Embryonic facial prominence (tissue), 1 donor: ENCODE measurements at regions not wholly inside any gene's neighbourhood (a gene's known extent, or its start where the extent isn't known, plus 50 kb on each side); places are given as distances from the start of the nearest gene placed in this dataset.
"Not testable (repeated sequence)": the region's sequence is repeated elsewhere in the genome, so short reads cannot be mapped to it uniquely, and the experiment has no call there.

Source experiments
- DNase-seq: peaks from one replicate; pipeline ENCODE4 v3.0.0-alpha.2; 2016; ENCODE audit errors: extremely low spot score

DNA sequence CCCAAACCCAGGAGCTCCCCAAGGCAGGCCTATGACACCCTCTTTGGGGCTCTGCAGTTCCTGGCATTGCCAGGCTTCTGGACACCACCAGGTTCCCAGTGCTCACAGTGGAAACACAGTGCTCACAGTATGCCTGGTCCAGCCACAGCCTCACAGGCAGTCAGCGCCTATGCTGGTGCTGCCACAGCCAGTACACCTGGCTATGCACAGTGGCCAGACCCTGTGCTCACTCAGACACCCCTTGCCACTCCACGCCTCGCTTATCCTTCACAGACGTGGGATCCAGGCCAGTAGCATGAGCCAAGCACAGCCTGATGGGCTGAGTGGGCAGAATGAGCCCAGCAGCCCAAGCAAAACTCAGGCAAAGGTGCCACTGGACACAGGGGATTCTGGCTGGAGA, 579.2 kb upstream of the ADGRL2 start:
- DNase-seq = no peak

- no peak for DNase-seq
These were observed 580.1 kb upstream of the ADGRL2 start for GRCh38 chr1:81220614-81221071.

DNA sequence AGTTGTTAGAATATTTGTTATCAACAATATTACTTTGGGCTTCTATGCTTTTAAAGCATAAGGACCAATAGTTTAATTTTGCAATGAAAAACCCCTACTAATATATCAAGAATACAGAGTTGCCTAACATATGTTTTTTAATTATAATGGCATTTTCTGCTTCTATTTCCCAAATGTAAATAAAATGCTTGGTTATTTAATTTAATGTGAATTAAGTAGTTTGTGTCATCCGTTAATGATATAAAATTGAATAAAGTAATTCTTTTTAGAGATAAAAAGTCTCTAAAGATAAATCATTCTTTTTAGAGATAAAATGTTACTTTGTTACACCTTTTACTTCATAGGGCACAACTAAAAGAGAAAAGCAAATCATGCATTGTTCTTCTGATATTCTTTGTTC, 583.7 kb upstream of the ADGRL2 start:
- no peak for DNase-seq

- no peak for DNase-seq
These were observed 587.5 kb upstream of the ADGRL2 start for GRCh38 chr1:81213279-81213678.

GRCh38 chr1:81209461-81209860, 591.3 kb upstream of the ADGRL2 start:
- DNase-seq = no peak

- DNase-seq = no peak
These were observed 592.3 kb upstream of the ADGRL2 start for GRCh38 chr1:81208441-81208840.

DNA sequence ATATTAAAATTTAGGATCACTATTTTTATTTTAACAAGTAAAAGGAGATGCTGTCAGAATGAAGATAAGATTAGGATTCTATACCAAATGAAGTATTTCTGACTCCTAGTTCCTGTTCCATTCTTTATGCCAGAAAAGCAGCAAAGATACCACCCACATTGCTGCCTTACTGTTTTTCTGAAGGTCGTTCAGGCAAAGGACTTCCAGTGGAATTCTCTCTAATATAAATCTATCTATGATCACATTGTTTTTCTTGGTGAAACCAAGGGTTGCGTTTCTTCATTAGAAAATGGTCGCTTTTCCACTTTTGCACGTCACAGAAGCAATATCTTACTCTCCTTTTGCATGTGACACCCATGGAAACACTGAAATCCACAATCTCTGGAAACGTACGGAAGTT, 594.8 kb upstream of the ADGRL2 start:
- no peak for DNase-seq

- DNase-seq = no peak
These were observed 599.0 kb upstream of the ADGRL2 start for GRCh38 chr1:81201779-81202178.

GRCh38 chr1:81197591-81197990, 603.1 kb upstream of the ADGRL2 start:
- no peak for DNase-seq

DNA sequence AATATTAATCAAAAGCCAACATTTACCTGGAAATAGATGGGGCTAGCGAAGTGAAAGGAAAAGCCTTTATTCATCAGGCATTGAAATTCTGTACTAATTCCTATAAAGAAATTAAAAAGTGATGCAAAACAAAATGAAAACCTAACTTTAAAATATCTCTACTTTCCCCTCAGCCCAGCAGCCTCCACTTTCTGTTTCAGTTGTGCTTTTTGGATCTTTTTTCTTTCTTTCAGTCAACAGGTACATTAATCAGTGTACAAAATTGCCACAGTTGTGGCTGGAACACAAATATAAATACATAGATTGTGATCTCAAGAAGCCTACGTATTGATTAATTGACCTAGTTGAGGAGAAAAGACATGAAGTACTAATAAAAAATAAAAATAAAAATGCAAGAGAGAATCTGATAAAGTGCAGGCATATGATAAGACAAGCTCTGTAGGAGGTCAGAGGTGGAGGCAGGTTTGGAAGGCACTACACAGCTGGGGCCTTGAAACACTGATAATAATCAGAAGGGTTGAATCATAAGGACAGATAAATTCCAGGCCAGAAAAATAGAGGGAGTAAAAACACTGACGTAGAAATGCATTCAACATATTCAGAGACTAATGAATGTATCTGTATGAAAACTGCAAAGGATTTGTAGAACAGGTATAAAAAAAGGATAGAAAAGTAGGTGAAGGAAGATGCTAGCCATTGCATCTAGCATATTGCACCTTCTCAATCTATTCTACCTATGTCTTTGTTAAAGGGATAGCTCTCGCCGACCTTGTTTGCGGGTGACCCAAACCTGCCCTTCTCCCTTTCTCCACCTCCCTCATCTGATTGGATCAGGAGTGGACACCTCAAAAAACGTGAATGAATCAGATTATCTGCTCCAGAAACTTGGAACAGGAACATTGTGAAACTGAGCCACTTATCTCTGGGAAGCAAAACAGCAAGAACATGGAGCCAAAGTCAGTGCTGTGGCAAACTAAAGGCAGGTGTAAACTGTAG, 607.8 kb upstream of the ADGRL2 start:
- DNase-seq = no peak

GRCh38 chr1:81190003-81190402, 610.7 kb upstream of the ADGRL2 start:
- DNase-seq = no peak

GRCh38 chr1:81187635-81188034, 613.1 kb upstream of the ADGRL2 start:
- no peak for DNase-seq

DNA sequence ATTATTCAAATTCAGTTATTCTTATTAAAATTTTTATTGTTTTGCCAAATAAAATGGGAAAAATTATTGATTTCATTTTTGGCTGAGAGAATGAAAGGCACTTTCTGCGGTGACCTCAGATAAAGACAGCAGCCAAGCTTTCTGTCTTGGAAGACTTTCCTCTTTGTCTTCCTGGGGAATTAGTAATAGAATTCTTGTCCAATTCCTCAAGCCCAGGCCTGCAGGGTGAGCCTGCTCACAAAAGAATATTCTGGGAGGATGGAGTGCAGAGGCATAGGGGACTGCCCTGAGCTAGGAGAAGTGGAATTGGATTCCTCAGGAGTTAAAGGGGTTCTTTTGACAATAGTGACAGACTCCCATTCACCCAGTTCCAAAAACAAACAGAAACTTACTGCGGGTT, 614.5 kb upstream of the ADGRL2 start:
- DNase-seq = no peak

GRCh38 chr1:81183553-81183952, 617.2 kb upstream of the ADGRL2 start:
- DNase-seq = no peak

DNA sequence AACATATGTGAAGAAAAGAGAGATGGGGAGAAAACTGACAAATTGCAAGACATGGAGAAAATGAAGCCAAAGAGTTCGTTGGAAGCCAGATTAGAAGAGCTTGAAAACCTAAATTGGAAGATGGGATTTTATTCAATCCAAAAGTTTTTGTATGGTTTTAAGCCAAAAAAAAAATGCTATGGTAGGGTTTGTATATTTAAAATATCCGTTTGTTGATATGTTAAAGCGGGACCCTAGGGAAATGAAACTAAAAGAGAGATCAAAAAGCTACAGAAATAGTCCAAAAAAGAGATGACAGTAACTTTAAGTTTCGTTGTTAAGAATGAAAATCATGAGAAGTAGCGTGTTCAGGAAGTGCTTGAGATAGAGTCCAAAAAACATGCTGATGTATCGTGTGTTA, 617.7 kb upstream of the ADGRL2 start:
- DNase-seq = no peak

DNA sequence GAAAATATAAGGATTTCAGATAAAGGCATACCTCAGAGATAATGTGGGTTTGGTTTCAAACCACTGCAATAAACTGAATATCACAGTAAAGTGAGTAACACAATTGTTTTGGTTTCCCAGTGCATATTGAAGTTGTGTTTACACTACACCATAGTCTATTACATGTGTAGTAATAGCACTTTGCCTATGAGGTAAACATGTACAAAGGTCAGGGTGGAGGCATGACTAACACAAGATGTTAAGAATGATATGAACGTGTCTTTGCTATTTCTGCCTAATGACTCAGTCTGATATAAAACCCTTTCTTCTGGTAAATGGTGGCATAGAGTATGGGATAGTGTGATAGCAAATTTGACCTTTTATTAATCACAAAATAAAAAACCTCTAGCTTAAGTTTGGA, 621.5 kb upstream of the ADGRL2 start:
- no peak for DNase-seq

DNA sequence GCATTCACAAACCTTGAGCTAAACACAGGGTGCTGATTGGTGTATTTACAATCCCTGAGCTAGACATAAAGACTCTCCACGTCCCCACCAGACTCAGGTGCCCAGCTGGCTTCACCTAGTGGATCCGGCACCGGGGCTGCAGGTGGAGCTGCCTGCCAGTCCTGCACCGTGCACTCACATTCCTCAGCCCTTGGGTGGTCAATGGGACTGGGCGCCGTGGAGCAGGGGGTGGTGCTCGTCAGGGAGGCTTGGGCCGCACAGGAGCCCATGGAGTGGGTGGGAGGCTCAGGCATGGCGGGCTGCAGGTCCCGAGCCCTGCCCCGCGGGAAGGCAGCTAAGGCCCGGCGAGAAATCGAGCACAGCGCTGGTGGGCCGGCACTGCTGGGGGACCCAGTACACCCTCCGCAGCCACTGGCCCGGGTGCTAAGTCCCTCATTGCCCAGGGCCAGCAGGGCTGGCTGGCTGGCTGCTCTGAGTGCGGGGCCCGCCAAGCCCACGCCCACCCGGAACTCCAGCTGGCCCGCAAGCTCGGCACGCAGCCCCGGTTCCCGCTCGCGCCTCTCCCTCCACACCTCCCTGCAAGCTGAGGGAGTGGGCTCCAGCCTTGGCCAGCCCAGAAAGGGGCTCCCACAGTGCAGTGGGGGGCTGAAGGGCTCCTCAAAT, 622.2 kb upstream of the ADGRL2 start:
- DNase-seq = not testable (repeated sequence)

GRCh38 chr1:81174811-81175476, 625.8 kb upstream of the ADGRL2 start:
- DNase-seq = no peak

- DNase-seq = no peak
These were observed 626.7 kb upstream of the ADGRL2 start for GRCh38 chr1:81174052-81174451.

DNA sequence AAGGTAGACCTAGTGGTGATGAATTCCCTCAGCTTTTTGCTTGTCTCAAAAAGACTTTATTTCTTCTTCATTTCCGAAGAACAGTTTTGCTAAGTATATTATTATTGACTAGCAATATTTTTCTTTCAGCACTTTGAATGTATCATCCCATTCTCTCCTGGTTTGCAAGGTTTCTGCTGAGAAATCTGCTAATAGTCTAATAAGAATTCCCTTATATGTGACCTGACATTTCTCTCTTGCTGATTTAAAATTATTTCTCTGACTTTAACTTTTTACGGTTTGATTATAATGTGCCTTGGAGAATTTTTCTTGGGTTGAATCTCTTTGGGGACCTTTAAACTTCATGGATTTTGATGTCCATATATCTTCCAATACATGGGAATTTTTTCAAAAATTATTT, 628.3 kb upstream of the ADGRL2 start:
- DNase-seq = no peak

DNA sequence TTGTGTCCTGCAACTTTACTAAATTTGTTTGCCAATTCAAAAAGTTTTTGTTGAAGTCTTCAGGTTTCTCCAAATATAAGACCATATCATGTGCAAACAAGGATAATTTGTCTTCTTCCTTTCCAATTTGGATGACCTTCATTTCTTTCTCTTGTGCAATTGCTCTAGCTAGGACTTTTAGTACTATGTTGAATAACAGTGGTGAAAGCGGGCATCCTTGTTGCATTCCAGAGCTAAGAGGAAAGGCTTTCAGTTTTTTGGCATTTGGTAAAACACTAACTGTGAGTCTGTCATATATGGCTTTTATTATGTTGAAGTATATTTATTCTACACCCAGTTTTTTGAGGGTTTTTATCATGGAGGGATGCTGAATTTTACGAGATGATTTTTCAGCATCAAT, 630.0 kb upstream of the ADGRL2 start:
- no peak for DNase-seq

DNA sequence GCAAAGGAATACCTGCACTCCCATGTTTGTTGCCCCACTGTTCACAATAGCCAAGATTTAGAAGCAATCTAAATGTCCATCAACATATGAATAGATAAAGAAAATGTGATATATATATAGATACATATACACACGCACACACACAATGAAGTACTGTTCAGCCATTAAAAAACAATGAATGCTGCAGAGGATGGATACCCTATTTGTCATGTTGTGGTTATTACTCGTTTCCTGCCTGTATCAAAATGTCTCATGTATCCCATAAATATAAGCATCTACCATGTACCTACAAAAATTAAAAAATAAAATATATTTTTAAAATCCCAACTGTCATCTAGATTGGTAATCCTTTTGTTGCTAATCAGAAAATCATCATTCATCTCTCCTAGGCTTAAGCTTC, 634.8 kb upstream of the ADGRL2 start:
- no peak for DNase-seq
